ENCODE measurements at regions not wholly inside any gene's neighbourhood (a gene's known extent, or its start where the extent isn't known, plus 50 kb on each side); places are given as distances from the start of the nearest gene placed in this dataset.

DNA sequence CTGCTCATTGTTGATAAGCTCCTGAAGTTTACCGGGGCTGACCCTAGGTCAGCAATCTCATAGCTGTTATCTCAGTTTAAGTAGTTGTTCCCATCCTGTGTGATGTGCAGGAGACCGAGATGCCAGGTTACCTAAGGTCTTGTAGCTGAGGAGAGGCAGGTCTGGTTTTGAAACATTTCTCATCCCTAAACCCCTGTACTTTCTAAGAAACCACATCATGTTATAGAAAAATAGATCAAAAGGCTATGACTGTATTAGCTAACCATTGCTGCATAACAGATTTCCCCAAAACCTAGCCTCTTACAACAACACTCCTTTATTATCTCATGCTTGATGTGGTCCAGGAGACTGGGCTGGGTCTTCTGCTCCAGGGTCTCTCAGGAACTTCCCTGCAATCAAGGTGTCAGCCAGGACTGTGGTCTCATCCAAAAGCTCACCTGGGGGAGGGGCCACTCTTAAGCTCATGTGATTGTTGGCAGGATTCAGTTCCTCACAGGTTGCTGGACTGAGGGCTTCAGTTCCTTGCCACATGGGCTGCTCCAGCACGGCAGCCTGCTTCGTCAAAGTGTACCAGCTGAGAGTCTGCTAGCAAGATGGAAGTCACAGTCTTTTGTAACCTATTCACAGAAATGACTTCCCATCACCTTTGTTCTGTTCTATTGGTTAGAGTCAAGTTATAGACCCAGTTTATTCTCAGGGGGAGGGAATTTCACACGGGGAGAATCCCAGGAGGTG lies 60.9 kb upstream of the CLCN4 start:
- no peak for DNase-seq
- no peak overlapping the region for H3K27ac ChIP-seq (ENCODE audit: insufficient read depth, low read length, poor library complexity, severe bottlenecking)
- no peaks in the 10 kb centered on the region for H3K36me3 ChIP-seq (ENCODE audit: control insufficient read depth, insufficient read depth, low read length)
- peaks cover 8% of the 10 kb centered on the region for H3K4me1 ChIP-seq (ENCODE audit: control insufficient read depth, insufficient read depth, low read length, poor library complexity, severe bottlenecking)
- H3K27me3 ChIP-seq (replicated peaks; ENCODE audit: control insufficient read depth, insufficient read depth, low read length, poor library complexity, severe bottlenecking): no peaks in the 10 kb centered on the region
- H3K9me3 ChIP-seq (ENCODE audit: control insufficient read depth, low read length): no peaks in the 10 kb centered on the region
- H3K4me3 ChIP-seq (ENCODE audit: insufficient read depth, low read depth, low read length, poor library complexity, severe bottlenecking): no peak overlapping the region

DNA sequence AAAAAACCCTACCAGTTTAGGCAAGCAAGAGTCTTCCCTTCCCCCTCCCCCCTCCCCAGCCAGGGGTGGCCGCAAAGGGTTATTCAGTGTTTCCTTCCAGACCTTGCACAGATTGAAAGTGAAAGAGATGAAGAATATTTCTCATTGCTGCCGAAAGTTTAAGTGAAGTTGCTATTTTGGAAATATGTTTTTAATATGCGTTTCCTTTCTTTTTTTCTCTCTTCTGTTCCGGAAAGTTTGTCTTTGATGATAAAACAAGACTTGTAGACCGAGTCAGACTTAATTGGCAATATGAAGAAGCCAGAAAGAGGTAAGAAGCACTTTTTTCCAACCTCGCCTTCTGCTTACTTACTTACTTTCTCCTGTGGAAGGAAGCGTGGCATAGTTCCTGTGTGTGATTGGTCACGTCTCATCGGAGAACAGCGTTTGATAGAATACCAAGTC lies 58.5 kb upstream of the CLCN4 start:
- peaks cover 8% of the 10 kb centered on the region for H3K4me1 ChIP-seq (ENCODE audit: control insufficient read depth, insufficient read depth, low read length, poor library complexity, severe bottlenecking)
- peak in 2 of 3 donors; percentile 27 to 33 for DNase-seq
- H3K4me3 ChIP-seq (ENCODE audit: insufficient read depth, low read depth, low read length, poor library complexity, severe bottlenecking): peak overlapping the region; percentile 54
- H3K36me3 ChIP-seq (ENCODE audit: control insufficient read depth, insufficient read depth, low read length): no peaks in the 10 kb centered on the region
- no peaks in the 10 kb centered on the region for H3K9me3 ChIP-seq (ENCODE audit: control insufficient read depth, low read length)
- peak overlapping the region; percentile 64 for H3K27ac ChIP-seq (ENCODE audit: insufficient read depth, low read length, poor library complexity, severe bottlenecking)
- H3K27me3 ChIP-seq (replicated peaks; ENCODE audit: control insufficient read depth, insufficient read depth, low read length, poor library complexity, severe bottlenecking): no peaks in the 10 kb centered on the region

DNA sequence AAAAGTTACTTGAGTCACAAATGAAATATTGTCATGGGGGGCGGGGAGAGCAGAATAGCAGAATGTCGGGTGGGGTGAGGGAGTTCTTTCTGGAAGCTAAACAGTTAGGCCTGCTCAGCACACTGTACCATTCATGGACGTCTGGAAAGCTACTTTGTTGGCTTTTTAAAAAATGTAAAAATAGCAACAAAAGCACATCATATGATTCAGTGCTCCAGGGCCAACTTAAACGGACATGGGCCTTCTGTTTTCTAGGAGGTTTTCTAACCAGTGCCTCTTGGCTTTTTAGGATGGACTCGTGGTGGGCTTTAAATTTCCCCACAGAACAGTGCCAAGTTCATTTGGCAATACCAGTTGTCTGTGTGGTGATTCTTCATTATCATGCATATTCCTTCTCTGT lies 57.4 kb upstream of the CLCN4 start:
- H3K36me3 ChIP-seq (ENCODE audit: control insufficient read depth, insufficient read depth, low read length): no peaks in the 10 kb centered on the region
- peak overlapping the region; percentile 54 for H3K4me3 ChIP-seq (ENCODE audit: insufficient read depth, low read depth, low read length, poor library complexity, severe bottlenecking)
- H3K9me3 ChIP-seq (ENCODE audit: control insufficient read depth, low read length): no peaks in the 10 kb centered on the region
- H3K27me3 ChIP-seq (replicated peaks; ENCODE audit: control insufficient read depth, insufficient read depth, low read length, poor library complexity, severe bottlenecking): no peaks in the 10 kb centered on the region
- peak overlapping the region; percentile 64 for H3K27ac ChIP-seq (ENCODE audit: insufficient read depth, low read length, poor library complexity, severe bottlenecking)
- peaks cover 8% of the 10 kb centered on the region for H3K4me1 ChIP-seq (ENCODE audit: control insufficient read depth, insufficient read depth, low read length, poor library complexity, severe bottlenecking)
- DNase-seq: no peak

DNA sequence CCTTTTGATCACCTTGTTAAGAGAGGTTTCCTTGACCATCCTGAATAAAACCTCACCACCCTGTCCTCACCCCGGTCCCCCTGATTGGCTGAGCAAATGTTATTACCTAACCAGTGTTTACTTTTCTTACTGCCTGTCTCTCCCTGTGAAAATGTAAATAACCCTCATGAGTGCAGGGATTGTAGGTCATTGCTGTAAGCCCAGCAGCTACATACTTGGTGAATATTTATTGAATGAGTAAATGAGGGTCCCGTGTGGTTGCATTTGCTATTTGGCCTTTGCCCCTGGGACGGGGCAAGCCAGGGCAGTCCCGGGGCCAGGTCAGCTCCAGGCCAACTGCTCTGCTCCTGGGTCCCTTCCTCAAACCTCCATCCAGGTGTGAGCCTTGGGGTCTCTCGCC lies 55.5 kb upstream of the CLCN4 start:
- H3K4me3 ChIP-seq (ENCODE audit: insufficient read depth, low read depth, low read length, poor library complexity, severe bottlenecking): no peak overlapping the region
- no peaks in the 10 kb centered on the region for H3K9me3 ChIP-seq (ENCODE audit: control insufficient read depth, low read length)
- H3K36me3 ChIP-seq (ENCODE audit: control insufficient read depth, insufficient read depth, low read length): no peaks in the 10 kb centered on the region
- peaks cover 8% of the 10 kb centered on the region for H3K4me1 ChIP-seq (ENCODE audit: control insufficient read depth, insufficient read depth, low read length, poor library complexity, severe bottlenecking)
- H3K27me3 ChIP-seq (replicated peaks; ENCODE audit: control insufficient read depth, insufficient read depth, low read length, poor library complexity, severe bottlenecking): no peaks in the 10 kb centered on the region
- no peak overlapping the region for H3K27ac ChIP-seq (ENCODE audit: insufficient read depth, low read length, poor library complexity, severe bottlenecking)
- DNase-seq: no peak

DNA sequence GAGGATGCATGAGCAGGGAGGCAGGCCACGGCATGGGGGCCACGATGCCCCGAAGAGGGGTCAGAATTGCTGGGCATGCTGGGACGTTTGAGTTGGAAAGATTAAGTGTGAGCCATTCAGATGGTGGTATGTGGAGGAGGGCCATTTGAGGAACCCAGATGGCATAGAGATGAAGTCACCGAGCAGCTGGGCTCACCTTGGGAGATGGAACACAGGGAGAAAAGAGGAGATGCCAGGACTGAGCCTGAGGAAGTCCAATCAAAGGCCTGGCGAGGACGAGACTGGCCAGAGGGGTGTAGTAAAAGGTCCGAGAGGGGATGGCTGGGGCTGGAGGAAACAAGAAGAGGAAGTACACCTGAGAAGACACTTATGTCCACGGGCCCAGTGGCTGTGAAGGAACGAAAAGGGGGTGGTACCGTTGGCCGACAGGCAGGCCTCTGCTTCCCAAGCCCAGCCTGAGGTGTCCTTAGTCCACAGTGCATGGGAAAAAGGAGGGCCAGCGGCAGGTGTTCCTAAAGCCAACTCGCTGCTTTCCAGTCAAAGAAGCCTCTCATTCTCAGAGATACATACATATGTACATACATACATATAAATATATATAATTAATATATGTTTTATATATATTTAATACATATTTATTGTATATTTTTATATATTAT lies 54.6 kb upstream of the CLCN4 start:
- DNase-seq: no peak
- no peaks in the 10 kb centered on the region for H3K27me3 ChIP-seq (replicated peaks; ENCODE audit: control insufficient read depth, insufficient read depth, low read length, poor library complexity, severe bottlenecking)
- no peak overlapping the region for H3K4me3 ChIP-seq (ENCODE audit: insufficient read depth, low read depth, low read length, poor library complexity, severe bottlenecking)
- H3K9me3 ChIP-seq (ENCODE audit: control insufficient read depth, low read length): no peaks in the 10 kb centered on the region
- no peak overlapping the region for H3K27ac ChIP-seq (ENCODE audit: insufficient read depth, low read length, poor library complexity, severe bottlenecking)
- no peaks in the 10 kb centered on the region for H3K36me3 ChIP-seq (ENCODE audit: control insufficient read depth, insufficient read depth, low read length)
- peaks cover 8% of the 10 kb centered on the region for H3K4me1 ChIP-seq (ENCODE audit: control insufficient read depth, insufficient read depth, low read length, poor library complexity, severe bottlenecking)

DNA sequence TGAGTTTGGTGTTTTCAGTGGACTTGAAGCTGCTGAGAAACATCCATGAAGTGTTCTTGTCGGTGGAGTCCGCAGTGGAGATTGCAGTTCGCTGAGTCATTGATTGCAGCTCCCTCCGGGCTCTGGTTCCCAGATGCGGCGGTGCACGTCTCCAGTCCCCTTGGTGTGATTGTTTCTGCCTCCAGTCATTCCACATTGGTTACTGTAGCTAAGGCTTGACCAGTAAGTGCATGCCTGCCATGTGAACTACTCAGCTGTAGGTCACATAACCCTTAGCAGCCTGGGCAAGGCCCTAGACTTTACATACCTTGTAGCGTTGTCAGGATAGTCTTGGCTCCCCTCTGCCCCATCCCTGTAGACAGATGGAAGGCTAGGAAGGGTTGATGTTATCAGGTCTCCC lies 53.8 kb upstream of the CLCN4 start:
- peaks cover 8% of the 10 kb centered on the region for H3K4me1 ChIP-seq (ENCODE audit: control insufficient read depth, insufficient read depth, low read length, poor library complexity, severe bottlenecking)
- H3K27ac ChIP-seq (ENCODE audit: insufficient read depth, low read length, poor library complexity, severe bottlenecking): no peak overlapping the region
- H3K9me3 ChIP-seq (ENCODE audit: control insufficient read depth, low read length): no peaks in the 10 kb centered on the region
- no peak overlapping the region for H3K4me3 ChIP-seq (ENCODE audit: insufficient read depth, low read depth, low read length, poor library complexity, severe bottlenecking)
- no peaks in the 10 kb centered on the region for H3K36me3 ChIP-seq (ENCODE audit: control insufficient read depth, insufficient read depth, low read length)
- no peaks in the 10 kb centered on the region for H3K27me3 ChIP-seq (replicated peaks; ENCODE audit: control insufficient read depth, insufficient read depth, low read length, poor library complexity, severe bottlenecking)
- no peak for DNase-seq

DNA sequence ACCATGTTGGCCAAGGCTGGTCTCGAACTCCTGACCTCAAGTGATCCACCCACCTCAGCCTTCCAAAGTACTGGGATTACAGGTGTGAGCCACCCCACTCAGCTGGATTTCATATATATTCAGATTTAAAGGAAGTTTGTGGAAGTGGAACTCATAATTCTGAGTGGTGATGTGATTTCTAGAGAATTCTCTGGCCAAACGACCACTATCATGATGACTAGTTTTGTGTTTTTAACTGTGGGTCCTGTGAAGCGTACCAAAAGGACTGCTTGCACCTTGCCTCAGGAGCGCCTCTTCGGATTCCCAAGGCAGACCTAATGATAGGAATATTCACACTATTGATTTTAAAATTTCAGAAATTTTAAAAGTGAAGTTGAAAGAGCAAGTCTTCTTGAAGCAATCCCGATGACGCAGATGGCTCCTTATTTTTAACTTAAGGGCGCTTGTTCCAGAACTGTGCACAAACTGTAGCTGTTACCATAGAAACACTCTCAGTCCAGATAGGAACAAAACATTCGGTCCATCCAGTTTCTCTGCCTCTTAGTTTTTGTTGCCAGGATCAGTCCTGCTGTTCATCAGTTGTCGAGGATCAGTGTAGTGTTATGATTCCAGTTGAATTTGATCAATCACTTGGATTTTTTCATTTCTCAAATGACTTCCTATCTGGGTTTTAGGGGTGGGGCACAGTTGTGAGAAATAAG lies 51.7 kb upstream of the CLCN4 start:
- Histone ChIP-seq H3K4me1 (ENCODE audit: control insufficient read depth, insufficient read depth, low read length, poor library complexity, severe bottlenecking) (peaks cover 20% of the 10 kb centered on the region), H3K4me3 (ENCODE audit: insufficient read depth, low read depth, low read length, poor library complexity, severe bottlenecking) (no peak overlapping the region), H3K27ac (ENCODE audit: insufficient read depth, low read length, poor library complexity, severe bottlenecking) (no peak overlapping the region), H3K27me3 (replicated peaks; ENCODE audit: control insufficient read depth, insufficient read depth, low read length, poor library complexity, severe bottlenecking) (no peaks in the 10 kb centered on the region), H3K36me3 (ENCODE audit: control insufficient read depth, insufficient read depth, low read length) (no peaks in the 10 kb centered on the region), H3K9me3 (ENCODE audit: control insufficient read depth, low read length) (no peaks in the 10 kb centered on the region)
- DNase-seq: no peak

DNA sequence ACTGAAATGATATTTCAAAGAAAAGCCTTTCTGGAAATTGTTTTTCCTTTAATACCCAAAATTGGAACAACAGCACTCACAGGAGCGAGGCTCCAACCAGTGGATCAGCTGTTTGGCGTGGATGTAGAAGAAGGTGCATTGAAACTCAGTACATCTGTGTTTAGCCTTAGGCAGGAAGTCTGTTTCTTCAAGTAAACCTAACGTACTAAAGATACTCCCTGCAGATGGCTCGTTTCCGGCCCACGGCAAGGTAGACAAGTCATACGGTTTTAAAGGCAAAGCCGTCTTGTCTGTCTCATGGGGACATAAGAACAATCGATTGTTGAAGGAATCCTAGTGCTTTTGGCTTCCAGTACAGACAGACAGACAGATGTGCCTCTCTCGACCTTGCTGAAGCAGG lies 50.0 kb upstream of the CLCN4 start:
- Histone ChIP-seq H3K4me1 (ENCODE audit: control insufficient read depth, insufficient read depth, low read length, poor library complexity, severe bottlenecking) (peaks cover 29% of the 10 kb centered on the region), H3K9me3 (ENCODE audit: control insufficient read depth, low read length) (no peaks in the 10 kb centered on the region), H3K4me3 (ENCODE audit: insufficient read depth, low read depth, low read length, poor library complexity, severe bottlenecking) (no peak overlapping the region), H3K27ac (ENCODE audit: insufficient read depth, low read length, poor library complexity, severe bottlenecking) (peak overlapping the region; percentile 33), H3K27me3 (replicated peaks; ENCODE audit: control insufficient read depth, insufficient read depth, low read length, poor library complexity, severe bottlenecking) (no peaks in the 10 kb centered on the region), H3K36me3 (ENCODE audit: control insufficient read depth, insufficient read depth, low read length) (no peaks in the 10 kb centered on the region)
- peak in 1 of 3 donors; percentile 31 for DNase-seq

Measured in effector memory CD4-positive, alpha-beta T cell (primary cell).